NOMO-1 treated with DMSO at 0.1 percent for 48 hours (cell line): ENCODE measurements at regions not wholly inside any gene's neighbourhood (a gene's known extent, or its start where the extent isn't known, plus 50 kb on each side); places are given as distances from the start of the nearest gene placed in this dataset.

ENCODE experiments used
- DNase-seq: peaks from one replicate; lab custom pipeline; 2025; ENCODE audit not compliant: unreplicated experiment; lab: John Stamatoyannopoulos, UW

GRCh38 chr16:59210955-59211541 is 476.9 kb upstream of the GOT2 start:
- DNase-seq, result no peak

- DNase-seq, result no peak
Observed at GRCh38 chr16:59205403-59205802, 471.3 kb upstream of the GOT2 start.

GRCh38 chr16:59204589-59204988 is 470.5 kb upstream of the GOT2 start:
- DNase-seq, result no peak

- no peak for DNase-seq
Observed at GRCh38 chr16:59202233-59202862, 468.2 kb upstream of the GOT2 start.

- DNase-seq, result no peak
Observed at GRCh38 chr16:59201821-59202220, 467.7 kb upstream of the GOT2 start.

- no peak for DNase-seq
Observed at GRCh38 chr16:59201160-59201559, 467.0 kb upstream of the GOT2 start.

GRCh38 chr16:59198487-59198886 is 464.4 kb upstream of the GOT2 start:
- DNase-seq, result no peak

GRCh38 chr16:59195242-59195641 is 461.1 kb upstream of the GOT2 start:
- no peak for DNase-seq

- DNase-seq, result no peak
Observed at GRCh38 chr16:59193637-59194036, 459.5 kb upstream of the GOT2 start.

GRCh38 chr16:59192551-59193199 is 458.6 kb upstream of the GOT2 start:
- DNase-seq, result peak; percentile 51

- DNase-seq, result no peak
Observed at GRCh38 chr16:59190731-59191130, 456.6 kb upstream of the GOT2 start.

GRCh38 chr16:59188029-59188428 is 453.9 kb upstream of the GOT2 start:
- DNase-seq, result no peak

GRCh38 chr16:59181821-59182420 is 447.8 kb upstream of the GOT2 start:
- no peak for DNase-seq

GRCh38 chr16:59180083-59180476 is 446.0 kb upstream of the GOT2 start:
- DNase-seq, result no peak

- no peak for DNase-seq
Observed at GRCh38 chr16:59179446-59180082, 445.4 kb upstream of the GOT2 start.

- DNase-seq, result no peak
Observed at GRCh38 chr16:59173408-59173831, 439.3 kb upstream of the GOT2 start.

- no peak for DNase-seq
Observed at GRCh38 chr16:59170099-59170712, 436.1 kb upstream of the GOT2 start.

GRCh38 chr16:59169168-59169567 is 435.1 kb upstream of the GOT2 start:
- DNase-seq, result peak; percentile 21

- DNase-seq, result no peak
Observed at GRCh38 chr16:59168461-59169114, 434.5 kb upstream of the GOT2 start.

GRCh38 chr16:59164461-59164860 is 430.3 kb upstream of the GOT2 start:
- DNase-seq, result no peak
